SKM-1 treated with dmso at 0.1 percent for 144 hours (cell line): ENCODE measurements at regions not wholly inside any gene's neighbourhood (a gene's known extent, or its start where the extent isn't known, plus 50 kb on each side); places are given as distances from the start of the nearest gene placed in this dataset.
A peak's percentile ranks its signal among the peaks of the same experiment; 100 is the strongest.

ENCODE experiments used
- DNase-seq: peaks from one replicate; lab custom pipeline; 2025; ENCODE audit not compliant: unreplicated experiment; lab: John Stamatoyannopoulos, UW

- DNase-seq: no peak
Observed at GRCh38 chr2:241942416-241943208, 73.1 kb downstream of the RTP5 start.

- DNase-seq: no peak
Observed at GRCh38 chr2:241943209-241943850, 73.8 kb downstream of the RTP5 start.

GRCh38 chr2:241943961-241944575 lies 74.5 kb downstream of the RTP5 start:
- DNase-seq: no peak

DNA sequence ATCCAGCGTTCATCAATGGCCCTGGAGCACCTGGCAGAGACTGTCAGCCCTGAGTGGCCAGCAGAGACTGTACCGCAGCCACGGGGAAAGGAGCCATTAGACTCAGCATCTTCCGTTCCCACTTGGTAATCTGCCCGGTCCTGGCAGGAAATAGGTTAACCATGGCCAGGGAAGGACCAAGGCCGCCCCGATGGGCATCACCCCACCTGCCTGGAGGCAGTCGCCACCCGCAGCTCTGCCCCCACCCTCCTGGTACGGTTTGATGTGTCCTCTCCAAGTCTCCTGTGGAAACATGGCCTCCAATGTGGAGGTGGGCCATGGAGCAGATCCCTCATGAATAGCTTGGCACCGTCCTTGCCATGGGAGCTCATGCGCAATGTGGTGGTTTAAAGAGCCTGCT lies 75.3 kb downstream of the RTP5 start:
- no peak for DNase-seq

- no peak for DNase-seq
Observed at GRCh38 chr2:241945311-241945710, 75.8 kb downstream of the RTP5 start.

- DNase-seq: no peak
Observed at GRCh38 chr2:241945803-241946202, 76.3 kb downstream of the RTP5 start.

DNA sequence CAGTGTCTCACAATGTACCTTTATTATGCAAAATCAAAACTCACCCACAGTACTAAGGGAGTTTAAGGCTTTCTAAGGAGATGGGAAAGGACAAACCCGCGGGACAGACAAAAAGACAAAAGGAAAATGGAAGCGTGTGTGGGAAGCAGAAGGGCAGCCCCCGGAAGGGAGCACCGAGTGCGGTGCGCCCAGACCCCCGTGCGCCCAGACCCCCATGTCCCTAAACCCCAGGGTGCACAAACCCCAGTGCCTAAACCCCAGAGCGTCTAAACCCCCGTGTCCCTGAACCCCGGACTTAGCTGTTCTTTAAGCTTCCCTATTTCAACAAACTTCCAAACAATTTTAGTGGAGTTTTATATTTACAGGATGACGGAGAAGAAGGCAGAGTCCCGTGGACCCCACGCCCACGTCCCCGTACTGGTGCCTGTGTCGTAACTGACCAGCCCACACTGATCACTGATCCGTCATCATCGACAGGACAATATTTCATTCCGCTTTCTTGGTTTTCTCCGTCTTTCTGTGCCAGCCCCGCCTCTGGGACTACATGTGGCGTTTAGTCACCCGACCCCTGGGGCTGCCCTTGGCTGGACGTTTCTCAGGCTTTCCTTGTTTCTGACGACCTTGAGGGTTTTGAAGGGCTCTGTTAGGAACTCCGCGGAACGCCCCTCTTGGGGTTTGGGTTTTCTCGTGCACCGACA lies 76.9 kb downstream of the RTP5 start:
- DNase-seq: no peak

DNA sequence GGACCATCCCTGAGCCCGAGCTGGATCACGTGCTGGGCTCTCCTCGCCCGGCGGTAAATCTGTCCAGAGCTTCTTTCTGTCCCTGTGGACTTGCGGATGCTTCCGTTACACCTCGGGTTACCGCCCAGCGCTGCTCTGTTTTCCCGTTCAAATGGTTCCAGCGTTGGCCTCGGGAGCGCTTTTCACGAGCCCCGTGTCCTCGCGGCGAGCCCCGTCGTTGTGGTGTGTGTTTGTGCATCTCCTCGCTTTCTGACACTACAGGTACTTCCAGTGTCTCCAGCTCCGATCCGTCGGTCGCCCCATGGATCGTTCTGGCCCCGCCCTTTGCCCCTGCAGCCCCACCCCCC lies 77.4 kb downstream of the RTP5 start:
- no peak for DNase-seq

- DNase-seq: no peak
Observed at GRCh38 chr2:241947401-241947800, 77.9 kb downstream of the RTP5 start.

DNA sequence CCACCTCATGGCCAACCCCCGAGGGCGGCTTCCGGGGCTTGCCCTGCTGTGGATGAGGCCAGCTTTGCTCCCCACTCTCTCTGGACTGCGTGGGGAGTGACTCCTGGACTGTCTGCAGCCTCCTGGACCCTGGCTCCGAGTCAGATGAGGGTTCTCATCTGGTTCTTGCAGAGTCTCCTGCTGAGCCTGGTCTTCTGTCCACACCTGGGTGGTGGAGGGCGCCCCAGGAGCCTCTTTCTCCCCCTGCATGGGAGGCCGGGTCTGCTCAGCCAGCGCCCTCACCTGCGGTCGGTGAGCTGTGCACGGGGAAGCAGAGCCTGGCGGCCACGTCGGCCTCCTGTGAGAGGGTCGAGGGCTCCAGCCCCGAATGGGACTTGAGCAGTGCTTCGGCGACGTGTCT lies 78.3 kb downstream of the RTP5 start:
- no peak for DNase-seq

DNA sequence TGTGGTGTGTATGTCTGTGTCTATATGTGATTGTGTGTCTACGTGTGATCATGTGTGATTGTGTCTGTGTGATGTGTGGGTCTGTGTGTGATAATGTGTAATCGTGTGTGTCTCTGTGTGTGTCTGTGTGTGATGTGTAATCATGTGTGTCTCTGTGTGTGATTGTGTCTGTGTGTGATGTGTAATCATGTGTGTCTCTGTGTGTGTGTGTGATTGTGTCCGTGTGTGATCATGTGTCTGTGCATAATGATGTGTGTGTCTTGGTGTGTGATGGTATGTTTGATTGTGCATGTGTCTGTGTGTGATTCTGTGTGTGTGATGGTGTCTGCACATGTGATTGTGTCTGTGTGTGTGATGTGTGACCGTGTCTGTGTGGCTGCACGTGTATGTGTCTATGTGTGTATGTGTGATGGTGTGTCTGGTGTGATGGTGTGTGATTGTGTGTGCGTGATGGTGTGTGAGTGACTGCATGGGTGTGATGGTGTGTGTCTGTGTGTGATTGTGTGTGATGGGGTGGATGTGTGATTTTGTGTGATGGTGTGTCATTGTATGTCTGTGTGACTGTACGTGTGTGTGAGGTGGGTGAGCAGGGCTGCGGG lies 78.9 kb downstream of the RTP5 start:
- DNase-seq: no peak

DNA sequence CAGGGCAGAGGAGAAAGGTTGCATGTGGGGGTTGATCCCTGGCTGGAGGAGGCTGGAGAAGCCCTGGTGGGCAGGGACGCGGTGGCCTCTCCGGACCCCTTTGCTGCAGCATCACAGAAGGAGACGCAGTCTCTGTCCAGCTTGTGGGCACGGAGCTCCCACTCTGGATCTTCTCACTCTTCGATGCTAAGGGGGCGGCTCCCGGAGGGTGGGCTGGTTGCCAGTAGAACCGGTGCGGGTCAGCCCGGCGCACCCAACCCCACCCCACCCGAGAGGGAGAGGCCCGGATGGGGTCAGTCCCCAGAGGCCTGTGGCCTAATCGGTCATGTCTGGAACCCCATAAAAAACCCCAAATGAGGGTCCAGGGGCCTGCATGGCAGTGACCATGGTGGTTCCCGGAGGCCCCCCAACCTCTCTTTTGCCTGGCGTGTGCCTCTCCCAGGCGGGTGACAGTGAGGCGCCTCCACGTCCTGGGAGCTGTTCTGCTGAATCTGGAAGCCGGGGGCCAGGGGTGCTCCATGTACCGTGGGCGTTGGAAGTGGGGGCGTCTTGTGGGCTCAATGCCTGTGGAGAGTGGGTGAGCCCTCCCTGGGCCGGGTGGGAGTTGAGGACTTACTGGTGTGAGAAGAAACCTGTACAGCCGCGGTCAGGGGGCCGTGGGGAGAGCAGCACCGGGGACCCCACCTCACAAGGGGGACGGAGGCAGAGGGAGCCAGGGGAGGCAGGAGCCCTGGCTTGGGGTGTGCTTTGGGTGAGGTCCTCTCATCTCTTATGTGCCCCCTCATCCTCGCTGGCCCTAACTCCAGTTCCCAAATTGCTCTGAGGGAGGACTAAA lies 79.6 kb downstream of the RTP5 start:
- no peak for DNase-seq

DNA sequence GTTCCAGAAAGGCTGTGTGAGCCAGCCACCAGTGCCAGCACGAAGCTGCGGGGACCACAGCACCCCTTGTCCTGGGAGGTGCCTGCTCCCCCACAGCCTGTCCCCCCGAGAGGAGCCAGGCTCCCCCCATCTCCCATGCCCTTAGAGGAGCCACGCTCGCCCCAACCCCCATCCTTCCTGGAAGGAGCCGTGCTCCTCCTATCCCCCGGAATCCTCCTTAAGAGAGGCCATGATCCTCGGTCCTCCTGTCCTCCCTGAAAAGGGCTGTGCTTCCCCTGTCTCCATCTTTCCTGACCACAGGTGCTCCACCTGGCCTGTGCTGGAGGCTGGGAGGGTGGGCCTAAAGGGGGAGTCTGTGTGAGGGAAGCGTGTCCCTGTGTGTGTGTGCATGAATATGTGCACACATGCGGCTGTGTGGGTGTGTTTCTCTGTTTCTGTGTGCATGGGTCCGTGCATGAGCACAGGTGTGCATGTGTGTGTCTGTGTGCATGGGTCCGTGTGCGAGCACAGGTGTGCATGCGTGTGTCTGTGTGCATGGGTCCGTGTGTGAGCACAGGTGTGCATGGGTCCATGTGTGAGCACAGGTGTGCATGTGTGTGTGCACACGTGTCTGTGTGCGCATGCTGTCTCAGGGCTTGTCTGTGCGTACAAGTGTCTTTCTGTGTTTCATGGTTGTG lies 80.3 kb downstream of the RTP5 start:
- DNase-seq: no peak

DNA sequence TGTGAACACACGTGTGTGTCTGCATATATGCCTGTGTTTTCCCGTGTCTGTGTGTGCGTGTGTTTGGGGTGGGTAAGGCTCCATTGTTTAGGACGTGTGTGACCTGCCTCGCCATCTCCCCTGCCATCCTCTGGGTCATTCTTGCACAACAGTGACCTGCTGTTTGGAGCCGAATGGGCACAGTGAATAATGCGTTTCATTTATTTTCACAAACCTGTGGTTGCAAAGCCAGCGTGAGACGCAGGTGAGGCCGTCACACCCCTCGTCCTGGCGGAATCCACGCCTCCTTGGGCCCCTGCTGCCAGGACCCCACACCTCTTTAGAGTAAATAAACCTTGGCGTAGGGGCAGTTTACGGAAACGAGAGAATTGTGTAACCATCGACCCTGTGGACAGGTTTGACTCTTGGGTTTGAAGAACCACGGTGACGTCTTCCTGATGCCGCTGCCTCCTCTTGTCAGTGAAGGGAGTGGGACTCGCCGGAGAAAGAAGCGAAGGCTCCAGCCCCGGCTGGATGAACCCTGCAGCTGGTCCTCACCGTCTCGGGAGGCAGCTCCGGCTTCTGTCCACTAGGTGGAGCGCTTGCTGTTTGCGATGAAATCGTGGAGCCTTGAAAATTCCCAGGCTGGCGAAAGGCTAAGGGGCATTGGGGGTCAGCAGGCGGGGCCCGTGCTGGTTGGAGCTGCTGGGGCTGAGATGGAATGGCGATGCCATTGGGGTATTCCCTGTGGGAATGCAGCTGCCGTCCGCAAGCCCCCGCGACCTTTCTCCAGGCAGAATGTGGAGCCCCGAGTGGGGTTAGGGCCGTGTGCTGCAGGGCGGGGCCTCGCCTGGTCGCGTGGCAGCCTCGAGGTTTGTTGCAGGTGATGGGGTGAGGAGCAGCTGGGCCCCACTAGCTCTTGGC lies 81.1 kb downstream of the RTP5 start:
- peak; percentile 31 for DNase-seq

DNA sequence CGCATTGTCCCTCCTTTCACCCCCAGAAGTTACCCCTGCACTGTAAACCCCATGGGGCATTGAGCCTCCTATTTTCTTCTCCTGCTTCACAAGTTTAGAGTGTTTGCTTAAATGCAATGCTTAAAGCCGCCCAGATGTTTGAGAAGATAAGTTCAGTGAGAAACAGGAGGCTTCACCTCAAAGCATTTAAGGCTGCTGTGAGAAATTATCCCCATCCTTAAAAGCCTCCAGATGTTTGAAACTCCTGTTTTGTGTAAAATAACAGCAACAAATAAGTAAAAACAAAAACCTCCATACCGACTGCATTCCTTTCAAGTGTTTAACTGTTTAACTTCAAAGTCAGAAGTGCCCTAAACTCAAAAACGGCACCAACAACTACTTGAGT lies 81.8 kb downstream of the RTP5 start:
- DNase-seq: no peak

DNA sequence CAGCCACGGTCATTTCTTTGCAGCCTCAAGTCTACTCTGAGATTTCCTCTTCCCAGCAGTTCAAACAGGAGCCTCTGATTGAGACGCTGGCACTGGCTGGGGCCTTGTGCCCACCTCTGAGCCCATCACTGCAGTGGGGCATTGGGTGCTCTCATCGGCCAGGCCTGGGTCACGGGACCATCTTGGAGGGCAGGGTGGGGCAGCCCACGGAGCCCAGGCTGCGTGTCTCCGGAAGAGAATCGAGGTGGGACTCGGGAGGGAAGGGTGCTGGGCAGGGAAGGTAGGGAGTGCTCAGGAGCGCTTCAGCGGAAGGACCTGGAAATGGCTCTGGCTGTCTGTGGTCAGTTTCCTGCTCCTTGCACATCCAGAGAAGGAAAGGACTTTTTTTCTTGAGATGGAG lies 82.4 kb downstream of the RTP5 start:
- DNase-seq: no peak

- no peak for DNase-seq
Observed at GRCh38 chr2:241952816-241953215, 83.3 kb downstream of the RTP5 start.

GRCh38 chr2:241953324-241953928 lies 83.9 kb downstream of the RTP5 start:
- no peak for DNase-seq
